SK-N-SH (cell line): ENCODE measurements at regions not wholly inside any gene's neighbourhood (a gene's known extent, or its start where the extent isn't known, plus 50 kb on each side); places are given as distances from the start of the nearest gene placed in this dataset.

ENCODE experiments used
- FOXM1 ChIP-seq: IDR thresholded peaks from 2 replicates; pipeline ENCODE4 v1.4.0; 2012; ENCODE audit warnings: low read depth, mild to moderate bottlenecking
- MXI1 ChIP-seq: IDR thresholded peaks from 2 replicates; pipeline ENCODE4 v1.6.1; 2012; ENCODE audit warnings: mild to moderate bottlenecking, low read depth, low read length, improper control_type of control experiment
- TAF1 ChIP-seq: IDR thresholded peaks from 2 replicates; pipeline ENCODE4 v1.6.1; 2012; ENCODE audit warnings: low read depth, mild to moderate bottlenecking, low read length, moderate library complexity, borderline replicate concordance
- TF ChIP-seq, protein P1 (sequence below): fragments of 200-600 bp; sonication (generic); IDR thresholded peaks from 2 replicates; pipeline ENCODE4 v1.6.1; 2017; ENCODE audit warnings: antibody characterized with exemption, mild to moderate bottlenecking, moderate library complexity

DNA sequence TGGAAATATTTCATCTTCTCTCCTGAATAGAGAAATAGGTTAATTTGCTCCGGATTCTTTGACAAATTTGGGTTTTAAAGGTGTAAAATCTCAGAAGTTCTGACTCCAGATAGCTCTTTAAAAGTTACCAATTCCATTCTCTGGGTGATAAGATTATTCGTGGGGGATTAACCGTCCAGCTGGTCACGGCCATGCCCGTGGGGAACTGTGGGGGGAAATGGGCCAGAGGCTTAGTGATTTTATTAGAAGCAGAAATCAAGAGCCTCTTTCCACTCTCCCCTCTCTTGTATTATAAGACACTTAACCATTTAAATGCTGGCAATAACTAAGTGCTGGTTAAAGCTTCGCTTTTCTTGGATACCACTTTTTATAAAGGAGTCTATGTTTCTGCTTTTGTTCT, 376.4 kb upstream of the KAZN start:
- TF ChIP-seq FOXM1 (no peak), MXI1 (no peak), TAF1 (no peak)
- TF ChIP-seq, protein P1, sequence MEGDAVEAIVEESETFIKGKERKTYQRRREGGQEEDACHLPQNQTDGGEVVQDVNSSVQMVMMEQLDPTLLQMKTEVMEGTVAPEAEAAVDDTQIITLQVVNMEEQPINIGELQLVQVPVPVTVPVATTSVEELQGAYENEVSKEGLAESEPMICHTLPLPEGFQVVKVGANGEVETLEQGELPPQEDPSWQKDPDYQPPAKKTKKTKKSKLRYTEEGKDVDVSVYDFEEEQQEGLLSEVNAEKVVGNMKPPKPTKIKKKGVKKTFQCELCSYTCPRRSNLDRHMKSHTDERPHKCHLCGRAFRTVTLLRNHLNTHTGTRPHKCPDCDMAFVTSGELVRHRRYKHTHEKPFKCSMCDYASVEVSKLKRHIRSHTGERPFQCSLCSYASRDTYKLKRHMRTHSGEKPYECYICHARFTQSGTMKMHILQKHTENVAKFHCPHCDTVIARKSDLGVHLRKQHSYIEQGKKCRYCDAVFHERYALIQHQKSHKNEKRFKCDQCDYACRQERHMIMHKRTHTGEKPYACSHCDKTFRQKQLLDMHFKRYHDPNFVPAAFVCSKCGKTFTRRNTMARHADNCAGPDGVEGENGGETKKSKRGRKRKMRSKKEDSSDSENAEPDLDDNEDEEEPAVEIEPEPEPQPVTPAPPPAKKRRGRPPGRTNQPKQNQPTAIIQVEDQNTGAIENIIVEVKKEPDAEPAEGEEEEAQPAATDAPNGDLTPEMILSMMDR, result no peak
